HG03520 (cell line): ENCODE measurements at regions not wholly inside any gene's neighbourhood (a gene's known extent, or its start where the extent isn't known, plus 50 kb on each side); places are given as distances from the start of the nearest gene placed in this dataset.

Experiments used
- ATAC-seq: cut with Tn5 transposase; IDR thresholded peaks from one replicate; pipeline ENCODE4 v1.9.1; 2021; ENCODE audit warnings: mild to moderate bottlenecking, moderate library complexity; ENCODE audit not compliant: unreplicated experiment

- ATAC-seq = no peak
These were observed 164.0 kb upstream of the RAD23B start for GRCh38 chr9:107118863-107119624.

GRCh38 chr9:107119735-107120134 lies 163.3 kb upstream of the RAD23B start:
- no peak for ATAC-seq

GRCh38 chr9:107123389-107123788 lies 159.7 kb upstream of the RAD23B start:
- no peak for ATAC-seq

DNA sequence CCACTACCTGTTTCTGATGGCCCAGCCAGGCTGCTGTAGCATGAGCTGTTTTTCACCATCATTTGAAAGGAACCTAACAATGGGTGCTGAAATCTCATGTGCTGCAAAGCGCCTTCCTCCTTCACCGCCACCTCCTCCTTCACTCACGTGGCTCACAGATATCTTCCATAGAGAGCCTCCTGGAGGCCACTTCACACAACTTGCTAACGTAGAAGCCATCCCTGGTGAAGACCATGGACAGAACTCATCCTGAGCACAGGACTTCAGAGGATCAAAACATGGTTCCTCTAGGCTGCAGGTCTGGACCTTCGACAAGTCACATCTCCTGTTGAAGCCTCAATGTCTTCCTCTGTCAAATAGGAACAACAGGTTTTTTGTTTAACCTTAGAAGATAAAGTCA lies 155.5 kb upstream of the RAD23B start:
- ATAC-seq = no peak

- no peak for ATAC-seq
These were observed 151.8 kb upstream of the RAD23B start for GRCh38 chr9:107131108-107131799.

GRCh38 chr9:107136296-107136695 lies 146.8 kb upstream of the RAD23B start:
- no peak for ATAC-seq

DNA sequence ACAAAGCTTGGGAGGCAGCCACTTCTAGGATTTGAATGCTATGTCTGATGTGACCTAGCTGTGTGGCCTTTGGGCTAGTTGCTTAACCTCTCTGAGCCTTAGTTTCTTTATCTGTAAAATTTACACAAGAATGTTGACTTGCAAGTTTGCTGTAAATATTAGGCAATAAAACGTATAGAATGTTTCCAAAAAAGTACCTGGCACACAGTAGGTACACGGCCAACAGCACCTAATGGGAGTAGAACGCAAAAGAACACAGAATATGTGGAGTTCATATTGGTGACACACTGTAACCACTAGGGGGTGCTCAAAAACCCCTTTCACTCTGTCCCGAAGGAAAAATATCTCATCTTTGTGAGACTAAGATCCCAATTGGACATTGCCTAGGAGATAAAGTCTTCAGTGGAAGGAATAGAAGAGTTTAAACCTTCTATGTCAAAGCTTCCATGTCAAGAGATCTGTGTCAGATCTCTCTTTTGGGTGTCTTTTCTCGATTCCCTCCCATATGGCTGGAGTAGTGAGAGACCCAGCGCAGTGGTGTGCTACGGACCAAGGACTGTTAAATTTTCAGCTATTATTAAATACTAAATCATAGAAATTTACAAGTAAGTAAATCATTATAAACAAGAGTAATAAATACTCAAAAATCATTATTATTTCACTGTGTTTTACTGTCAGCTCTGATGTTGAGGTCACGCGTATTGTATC lies 145.4 kb upstream of the RAD23B start:
- ATAC-seq = no peak

DNA sequence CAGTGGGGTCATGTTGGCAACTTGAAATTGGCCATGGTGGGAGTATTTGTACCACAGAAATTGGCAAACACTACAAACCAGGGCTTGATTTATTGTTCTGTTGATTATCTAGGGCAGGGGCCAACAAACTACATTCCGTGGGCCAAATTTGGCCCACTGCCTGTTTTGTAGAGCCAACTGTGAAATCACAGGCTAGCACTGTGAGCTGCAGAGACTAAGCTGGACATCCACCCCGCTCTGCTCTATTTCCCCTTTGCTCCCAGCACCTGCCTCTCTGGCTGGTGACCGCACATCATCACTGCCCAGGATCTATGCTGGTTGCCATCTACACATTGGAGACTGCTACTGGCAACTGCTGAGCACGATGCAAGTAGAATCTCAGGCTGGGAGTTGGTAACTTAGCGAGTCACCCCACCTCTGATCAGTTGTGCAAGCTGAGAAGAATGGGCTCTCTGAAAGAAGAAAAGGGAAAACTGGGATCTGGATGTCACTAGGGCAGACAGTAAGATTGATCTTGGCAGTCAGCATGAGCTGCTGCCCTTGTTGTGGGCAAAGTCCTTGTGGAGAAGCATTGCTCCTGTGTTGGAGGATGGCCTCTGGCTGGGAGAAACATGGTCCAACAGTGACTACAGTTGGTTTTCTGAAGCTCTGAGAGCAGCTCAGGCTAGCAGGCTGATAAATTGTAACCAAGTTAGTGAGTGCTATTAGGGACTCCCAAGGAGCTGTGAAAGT lies 144.7 kb upstream of the RAD23B start:
- no peak for ATAC-seq

GRCh38 chr9:107141967-107142366 lies 141.1 kb upstream of the RAD23B start:
- ATAC-seq = no peak

DNA sequence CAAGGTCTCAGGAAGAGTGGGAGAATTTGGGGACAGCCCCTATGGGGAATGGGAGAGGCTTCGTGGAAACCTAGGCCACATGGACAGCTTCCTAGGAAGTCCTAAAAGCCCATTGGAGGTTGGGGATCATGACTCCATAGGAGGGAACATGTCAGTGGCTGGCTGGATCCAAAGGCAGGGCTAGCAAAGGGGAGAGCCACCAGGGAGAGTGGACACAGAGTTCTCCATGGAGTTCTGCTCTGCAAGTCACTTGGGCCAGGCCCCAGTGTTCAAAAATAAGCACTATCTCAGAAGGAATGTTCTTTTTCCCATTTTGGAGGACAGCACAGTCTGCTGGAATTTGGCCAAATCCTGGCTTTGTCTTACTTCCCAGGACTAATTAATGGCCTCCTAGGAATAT lies 140.6 kb upstream of the RAD23B start:
- ATAC-seq = no peak

GRCh38 chr9:107142896-107143603 lies 140.0 kb upstream of the RAD23B start:
- no peak for ATAC-seq

DNA sequence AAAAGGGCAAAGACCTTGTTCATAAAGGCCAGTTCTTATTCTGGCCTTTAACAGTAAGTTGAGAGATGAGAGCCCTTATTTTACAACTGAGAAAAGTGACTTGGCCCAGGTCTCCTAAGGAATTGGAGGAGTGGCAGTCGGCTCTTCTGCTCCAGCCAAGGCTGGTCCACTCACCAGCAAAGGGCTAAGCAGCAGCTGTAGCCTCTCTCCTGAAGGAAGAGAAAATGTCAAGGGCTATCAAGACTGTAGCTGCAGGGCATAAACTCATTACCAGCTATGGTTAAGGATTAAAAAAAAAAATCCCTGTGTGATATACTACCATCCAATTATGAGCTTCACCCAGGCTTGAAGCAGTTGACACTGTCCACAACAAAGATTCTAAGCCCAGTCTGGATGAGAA lies 138.6 kb upstream of the RAD23B start:
- no peak for ATAC-seq

DNA sequence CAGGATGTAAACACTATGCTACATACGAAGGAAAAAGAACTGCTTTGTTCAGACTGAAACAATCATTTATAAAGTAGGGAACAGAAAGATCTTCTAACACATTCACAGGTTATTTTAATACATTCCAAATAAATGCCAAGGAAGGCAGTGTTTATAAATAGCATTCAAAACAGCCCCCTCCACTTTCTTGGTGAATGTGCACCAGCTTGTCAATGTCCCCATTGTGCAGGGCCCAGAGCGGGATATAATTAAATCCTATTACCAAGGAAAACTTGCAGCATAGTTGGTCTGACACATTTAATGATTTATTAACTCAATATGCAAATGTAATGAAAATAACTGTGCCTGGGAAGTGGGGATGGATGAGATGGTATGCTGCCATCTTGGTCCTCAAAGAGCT lies 135.9 kb upstream of the RAD23B start:
- ATAC-seq = no peak

- no peak for ATAC-seq
These were observed 134.9 kb upstream of the RAD23B start for GRCh38 chr9:107148216-107148615.

GRCh38 chr9:107149756-107150155 lies 133.3 kb upstream of the RAD23B start:
- no peak for ATAC-seq

- ATAC-seq = no peak
These were observed 129.7 kb upstream of the RAD23B start for GRCh38 chr9:107153336-107153735.

GRCh38 chr9:107154291-107154690 lies 128.8 kb upstream of the RAD23B start:
- no peak for ATAC-seq

- ATAC-seq = no peak
These were observed 128.3 kb upstream of the RAD23B start for GRCh38 chr9:107154766-107155165.

GRCh38 chr9:107155244-107155817 lies 127.7 kb upstream of the RAD23B start:
- ATAC-seq = no peak

DNA sequence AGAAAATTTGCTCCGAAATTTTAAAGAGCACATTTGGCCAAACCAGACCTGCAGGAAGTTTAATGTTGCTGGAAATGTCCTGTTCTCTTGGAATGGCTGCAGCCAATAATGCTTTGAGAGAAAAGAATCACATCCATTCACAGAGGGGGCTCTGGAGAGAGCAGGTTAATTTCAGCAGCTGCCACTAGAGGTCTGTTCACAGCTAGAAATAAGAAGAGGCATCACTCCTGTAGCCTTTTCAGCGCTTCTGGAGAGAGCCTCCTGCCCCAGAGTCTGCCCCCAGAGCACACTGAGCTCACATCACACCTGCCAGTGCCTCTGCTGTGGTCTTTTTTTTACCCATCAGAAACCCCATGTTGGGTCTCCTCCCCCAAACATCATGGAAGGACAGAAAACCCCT lies 124.8 kb upstream of the RAD23B start:
- ATAC-seq = no peak
